PC-9 (cell line): ENCODE measurements at regions not wholly inside any gene's neighbourhood (a gene's known extent, or its start where the extent isn't known, plus 50 kb on each side); places are given as distances from the start of the nearest gene placed in this dataset.

Experiments used
- BruUV-seq: library from RNA; stranded (reverse); fragments of 400-500 nt; replicated peaks from 2 replicates; lab custom pipeline; 2021; lab: Mats Ljungman, UMichigan
- CTCF ChIA-PET: fragments of 300-600 bp; sonication (Branson Sonifier 250); formaldehyde crosslinking; loops from one replicate; lab custom pipeline; 2022; ENCODE audit warnings: antibody characterized with exemption; lab: Charles Lee
- POLR2A ChIA-PET: fragments of 300-600 bp; sonication (Branson Sonifier 250); formaldehyde crosslinking; loops from one replicate; lab custom pipeline; 2022; ENCODE audit warnings: antibody characterized with exemption; ENCODE audit not compliant: unreplicated experiment; lab: Charles Lee
- DNase-seq, 2 experiments: peaks; one replicate each; pipeline versions ENCODE4 v3.0.0 to v3.0.0-alpha.2; 2015 to 2022; ENCODE audit warnings: mixed read lengths in 1 of 2
- H2AFZ ChIP-seq: fragments of 200-600 bp; sonication (generic); 2 replicates; pipeline ENCODE4 v1.8.1; 2017; ENCODE audit warnings: antibody characterized with exemption
- H3F3A ChIP-seq: fragments of 200-600 bp; sonication (generic); 2 replicates; pipeline ENCODE4 v1.8.1; 2017; ENCODE audit warnings: antibody characterized with exemption, mild to moderate bottlenecking, low read depth; ENCODE audit not compliant: insufficient read depth
- H3K27ac ChIP-seq: fragments of 200-600 bp; sonication (generic); 2 replicates; pipeline ENCODE4 v1.6.1; 2016; ENCODE audit warnings: mixed run types
- H3K27me3 ChIP-seq: fragments of 200-600 bp; sonication (generic); 2 replicates; pipeline ENCODE4 v1.6.1; 2016; ENCODE audit warnings: low read depth, mixed run types; ENCODE audit not compliant: insufficient read depth
- H3K36me3 ChIP-seq: fragments of 200-600 bp; sonication (generic); 2 replicates; pipeline ENCODE4 v1.6.1; 2016; ENCODE audit warnings: low read depth, mixed run types
- H3K4me1 ChIP-seq: fragments of 200-600 bp; sonication (generic); replicated peaks from 2 replicates; pipeline ENCODE4 v1.6.1; 2016; ENCODE audit warnings: mixed run types; ENCODE audit not compliant: insufficient read depth
- H3K4me2 ChIP-seq: fragments of 200-600 bp; sonication (generic); 2 replicates; pipeline ENCODE4 v1.6.1; 2017; ENCODE audit warnings: mixed run types
- H3K4me3 ChIP-seq: fragments of 200-600 bp; sonication (generic); 2 replicates; pipeline ENCODE4 v1.6.1; 2016; ENCODE audit warnings: mixed run types
- H3K79me2 ChIP-seq: fragments of 200-600 bp; sonication (generic); 2 replicates; pipeline ENCODE4 v1.6.1; 2017; ENCODE audit warnings: low read depth, mixed run types
- H3K9me2 ChIP-seq: fragments of 200-600 bp; sonication (generic); 2 replicates; pipeline ENCODE4 v1.8.1; 2017; ENCODE audit warnings: mild to moderate bottlenecking; ENCODE audit not compliant: insufficient read depth
- H3K9me3 ChIP-seq: fragments of 200-600 bp; sonication (generic); 2 replicates; pipeline ENCODE4 v1.8.1; 2016; ENCODE audit warnings: low read depth; ENCODE audit not compliant: insufficient read depth
- H4K20me1 ChIP-seq: fragments of 200-600 bp; sonication (generic); 2 replicates; pipeline ENCODE4 v1.8.1; 2017; ENCODE audit not compliant: insufficient read depth
- CTCF ChIP-seq: fragments of 200-600 bp; sonication (generic); conservative IDR thresholded peaks from 2 replicates; pipeline ENCODE4 v1.6.1; 2017; ENCODE audit warnings: mixed run types, antibody characterized with exemption, mild to moderate bottlenecking, moderate library complexity
- EZH2 ChIP-seq: fragments of 200-600 bp; sonication (generic); IDR thresholded peaks from 2 replicates; pipeline ENCODE4 v1.8.0; 2017; ENCODE audit warnings: antibody characterized with exemption, low read depth
- intact Hi-C: fragments of 100-400 bp; cut with micrococcal nuclease; formaldehyde crosslinking; loops from one replicate; pipeline ENCODE4 v1.10.0; 2022; ENCODE audit not compliant: unreplicated experiment

- TF ChIP-seq CTCF, result no peak
- TF ChIP-seq EZH2, result no peak
- H3K4me2 ChIP-seq, result no peak overlapping the region
- no peaks in the 10 kb centered on the region for H3K36me3 ChIP-seq
- no TSS peak for BruUV-seq
- H4K20me1 ChIP-seq, result no peaks in the 10 kb centered on the region
- intact Hi-C loops, result no loop called here
- POLR2A ChIA-PET, result no interaction called here
- H2AFZ ChIP-seq, result no peak overlapping the region
- CTCF ChIA-PET, result no interaction called here
- H3K9me2 ChIP-seq, result no peaks in the 10 kb centered on the region
- H3K4me3 ChIP-seq, result no peak overlapping the region
- no peaks in the 10 kb centered on the region for H3K27me3 ChIP-seq
- no peak overlapping the region for H3K27ac ChIP-seq
- DNase-seq, result no peak
- no peaks in the 10 kb centered on the region for H3K9me3 ChIP-seq
- no peaks in the 10 kb centered on the region for H3K79me2 ChIP-seq
- no peaks in the 10 kb centered on the region for H3K4me1 ChIP-seq
- no peaks in the 10 kb centered on the region for H3F3A ChIP-seq
Measured at GRCh38 chr5:97745817-97746216, 562.8 kb upstream of the RIOK2 start.

GRCh38 chr5:97750576-97750975, 567.5 kb upstream of the RIOK2 start:
- no peak for TF ChIP-seq EZH2
- no peak for TF ChIP-seq CTCF
- Histone ChIP-seq H3K9me2 (no peaks in the 10 kb centered on the region), H3K79me2 (no peaks in the 10 kb centered on the region), H3F3A (no peaks in the 10 kb centered on the region), H4K20me1 (no peaks in the 10 kb centered on the region), H3K4me3 (no peak overlapping the region), H3K9me3 (no peaks in the 10 kb centered on the region), H2AFZ (no peak overlapping the region), H3K36me3 (no peaks in the 10 kb centered on the region), H3K4me2 (no peak overlapping the region), H3K27ac (no peak overlapping the region), H3K4me1 (no peaks in the 10 kb centered on the region), H3K27me3 (no peaks in the 10 kb centered on the region)
- CTCF ChIA-PET, result no interaction called here
- POLR2A ChIA-PET, result no interaction called here
- no TSS peak for BruUV-seq
- no peak for DNase-seq
- intact Hi-C loops, result no loop called here

- TF ChIP-seq EZH2 (no peak), CTCF (no peak)
- no TSS peak for BruUV-seq
- Histone ChIP-seq H2AFZ (no peak overlapping the region), H3K4me3 (no peak overlapping the region), H4K20me1 (no peaks in the 10 kb centered on the region), H3K36me3 (no peaks in the 10 kb centered on the region), H3K27ac (no peak overlapping the region), H3K9me3 (no peaks in the 10 kb centered on the region), H3K4me1 (no peaks in the 10 kb centered on the region), H3K4me2 (no peak overlapping the region), H3F3A (no peaks in the 10 kb centered on the region), H3K27me3 (no peaks in the 10 kb centered on the region), H3K9me2 (no peaks in the 10 kb centered on the region), H3K79me2 (no peaks in the 10 kb centered on the region)
- ChIA-PET POLR2A (no interaction called here), CTCF (no interaction called here)
- no peak for DNase-seq
- intact Hi-C loops, result no loop called here
Measured at GRCh38 chr5:97751540-97751939, 568.5 kb upstream of the RIOK2 start.
